ENCODE measurements at regions not wholly inside any gene's neighbourhood (a gene's known extent, or its start where the extent isn't known, plus 50 kb on each side); places are given as distances from the start of the nearest gene placed in this dataset.

- DNase-seq: no peak
Measured at GRCh38 chr3:167188592-167188991, 191.5 kb downstream of the ZBBX start.

- no peak for DNase-seq
Measured at GRCh38 chr3:167187221-167187620, 192.9 kb downstream of the ZBBX start.

GRCh38 chr3:167184511-167184910 lies 195.6 kb downstream of the ZBBX start:
- DNase-seq: no peak

- DNase-seq: no peak
Measured at GRCh38 chr3:167172377-167172776, 207.7 kb downstream of the ZBBX start.

GRCh38 chr3:167167491-167167890 lies 212.6 kb downstream of the ZBBX start:
- DNase-seq: no peak

- DNase-seq: no peak
Measured at GRCh38 chr3:167166594-167167253, 213.4 kb downstream of the ZBBX start.

DNA sequence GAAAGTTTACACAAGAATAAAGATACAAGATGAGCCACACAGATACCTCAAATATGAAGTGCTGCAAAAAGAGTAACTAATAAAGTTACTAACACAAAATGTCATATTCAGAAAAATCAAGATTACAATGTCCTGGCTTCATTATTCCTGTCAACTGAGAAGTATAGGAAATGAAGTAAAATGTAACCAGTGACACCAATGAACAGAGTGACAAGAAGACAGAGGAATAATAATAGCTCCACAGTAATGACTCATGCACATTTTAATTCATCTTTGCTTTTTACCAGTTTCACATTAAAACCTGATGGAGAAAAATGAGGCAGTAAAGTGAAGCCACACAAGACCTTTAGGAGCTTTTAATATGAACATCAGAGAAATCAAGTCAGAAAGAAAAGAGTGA lies 214.1 kb downstream of the ZBBX start:
- DNase-seq: no peak

DNA sequence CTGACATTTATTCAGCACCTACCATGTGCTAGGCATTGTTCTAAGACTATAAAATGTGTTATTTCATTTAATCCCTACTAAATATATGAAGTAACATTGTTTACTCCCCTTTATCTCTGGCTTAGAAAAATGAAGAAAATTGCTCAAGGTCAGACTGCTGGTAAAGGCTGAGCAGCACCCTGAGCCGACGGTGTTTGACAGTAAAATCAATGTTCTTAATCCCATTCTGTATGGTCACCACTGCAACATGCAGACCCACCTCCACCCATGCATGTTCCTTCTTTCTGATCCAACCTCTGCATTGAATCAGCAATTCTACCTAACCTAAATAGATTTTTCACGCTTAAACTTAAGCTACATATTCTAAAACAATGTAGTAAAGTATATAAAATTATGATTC lies 216.5 kb downstream of the ZBBX start:
- DNase-seq: no peak

DNA sequence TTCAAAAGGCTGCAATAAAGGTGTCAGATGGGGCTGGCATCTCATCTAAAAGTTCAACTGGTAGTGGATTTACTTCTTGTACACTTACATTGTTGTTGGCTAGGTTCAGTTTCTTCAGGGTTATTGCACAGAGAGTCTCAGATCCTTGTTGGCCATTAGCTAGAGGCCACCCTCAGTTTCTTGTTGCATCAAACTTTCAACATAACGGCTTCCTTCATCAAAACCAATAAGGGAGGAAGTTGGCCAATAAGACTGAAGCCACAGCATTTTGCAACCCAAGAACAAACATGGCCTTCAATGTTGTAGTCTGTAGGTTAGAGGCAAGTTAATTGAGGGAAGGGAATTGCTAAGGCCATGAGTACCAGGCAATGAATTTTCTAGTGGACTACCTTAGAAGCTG lies 218.0 kb downstream of the ZBBX start:
- DNase-seq: peak; percentile 21 to 47 (median 24)

DNA sequence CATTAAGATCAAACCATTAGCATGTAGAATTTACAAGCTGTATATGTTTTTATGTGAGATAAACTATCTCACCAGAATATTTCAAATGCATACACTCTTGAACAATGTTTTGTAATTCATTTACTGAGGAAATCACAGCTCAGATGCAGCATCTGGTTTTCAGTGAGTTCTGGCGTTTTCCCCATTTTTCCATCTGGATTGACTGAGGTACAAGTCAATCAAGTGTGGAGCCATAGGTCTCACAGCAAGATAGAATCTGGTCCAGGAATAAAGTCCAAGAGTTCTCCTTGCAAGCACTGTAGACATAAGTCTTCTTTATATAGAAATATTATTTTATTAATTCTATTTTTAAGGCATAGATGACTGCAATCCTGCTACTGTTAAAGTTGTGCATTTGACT lies 219.3 kb downstream of the ZBBX start:
- no peak for DNase-seq

GRCh38 chr3:167151636-167152035 lies 228.5 kb downstream of the ZBBX start:
- no peak for DNase-seq

DNA sequence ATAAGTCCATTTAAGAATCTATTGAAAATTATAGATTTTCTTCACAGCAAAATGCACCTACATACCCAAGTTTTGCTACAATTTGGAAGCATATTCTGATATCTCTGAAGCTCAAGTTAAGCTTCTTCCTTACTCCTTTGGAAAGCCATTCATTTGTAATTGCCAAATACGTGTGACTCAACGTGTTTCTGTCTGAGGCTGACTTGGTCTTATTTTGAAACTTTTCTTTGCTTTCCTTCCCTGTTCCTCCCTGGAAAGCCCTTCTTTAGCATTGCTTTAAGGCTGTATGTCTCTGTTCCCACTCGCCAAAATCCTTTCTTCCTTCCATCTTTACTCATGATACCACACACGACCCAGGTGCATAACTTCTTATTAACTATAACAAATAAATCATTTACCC lies 232.0 kb downstream of the ZBBX start:
- DNase-seq: peak; percentile 43 to 71 (median 70)

DNA sequence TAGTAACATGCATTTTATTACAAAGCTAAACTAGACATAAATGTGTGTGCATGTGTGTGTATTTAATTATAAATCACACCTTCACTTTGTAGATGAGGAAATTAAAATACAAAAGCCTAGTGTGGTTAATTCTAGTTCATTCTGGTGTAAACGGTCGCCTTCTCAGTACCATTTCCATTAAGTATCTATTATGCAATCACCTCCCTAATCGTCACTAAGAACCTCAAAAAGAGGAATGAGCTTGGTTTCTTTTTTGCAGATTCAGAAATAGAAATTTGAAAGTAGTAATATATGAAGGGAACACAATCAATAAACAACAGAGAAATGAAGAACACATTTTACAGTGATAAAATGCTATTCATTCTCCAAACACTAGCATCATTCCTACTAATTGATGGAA lies 233.2 kb downstream of the ZBBX start:
- DNase-seq: peak; percentile 35 to 59 (median 50)

GRCh38 chr3:167125612-167126407 lies 254.3 kb downstream of the ZBBX start:
- no peak for DNase-seq

- peak in 1 of 3 donors; percentile 5 for DNase-seq
Measured at GRCh38 chr3:167120828-167121227, 259.3 kb downstream of the ZBBX start.

DNA sequence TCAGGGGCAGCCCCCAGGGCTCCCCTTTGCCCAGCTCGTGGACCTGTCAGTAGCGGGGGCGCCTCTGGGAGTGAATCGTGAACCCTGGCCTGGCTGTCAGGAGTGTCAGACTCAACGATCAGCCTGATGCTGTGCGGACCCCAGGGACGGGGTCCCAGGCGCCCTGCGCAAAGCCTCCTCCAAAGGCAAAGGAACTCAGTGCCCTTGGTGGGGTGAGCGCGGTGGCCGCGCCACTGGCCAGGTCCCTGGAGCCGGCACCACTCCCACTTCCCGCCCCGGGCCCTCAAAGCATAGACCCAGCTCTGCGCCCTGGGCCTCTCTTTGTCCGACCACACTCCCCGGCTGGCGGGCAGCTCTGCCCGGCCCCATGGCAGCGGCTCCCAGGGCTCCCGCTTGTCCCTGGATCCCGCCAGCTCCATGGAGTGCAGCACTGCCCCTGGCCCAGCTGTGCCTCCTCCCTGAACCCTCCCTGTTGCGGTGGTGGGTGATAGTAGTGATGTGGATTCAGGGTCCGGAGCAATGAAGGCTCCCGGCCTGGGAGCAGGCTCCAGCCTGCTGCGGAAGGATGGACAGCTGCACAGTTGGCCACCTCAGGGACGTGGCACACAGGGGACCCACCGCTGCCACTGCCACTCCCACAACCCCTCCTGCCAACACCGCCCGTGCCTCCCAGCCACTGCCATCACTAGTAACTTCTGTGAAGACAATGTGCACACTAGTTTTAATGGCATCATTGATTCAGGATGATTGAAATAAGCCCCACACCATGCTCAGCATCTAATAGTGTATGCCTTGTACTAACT lies 263.8 kb downstream of the ZBBX start:
- no peak for DNase-seq

DNA sequence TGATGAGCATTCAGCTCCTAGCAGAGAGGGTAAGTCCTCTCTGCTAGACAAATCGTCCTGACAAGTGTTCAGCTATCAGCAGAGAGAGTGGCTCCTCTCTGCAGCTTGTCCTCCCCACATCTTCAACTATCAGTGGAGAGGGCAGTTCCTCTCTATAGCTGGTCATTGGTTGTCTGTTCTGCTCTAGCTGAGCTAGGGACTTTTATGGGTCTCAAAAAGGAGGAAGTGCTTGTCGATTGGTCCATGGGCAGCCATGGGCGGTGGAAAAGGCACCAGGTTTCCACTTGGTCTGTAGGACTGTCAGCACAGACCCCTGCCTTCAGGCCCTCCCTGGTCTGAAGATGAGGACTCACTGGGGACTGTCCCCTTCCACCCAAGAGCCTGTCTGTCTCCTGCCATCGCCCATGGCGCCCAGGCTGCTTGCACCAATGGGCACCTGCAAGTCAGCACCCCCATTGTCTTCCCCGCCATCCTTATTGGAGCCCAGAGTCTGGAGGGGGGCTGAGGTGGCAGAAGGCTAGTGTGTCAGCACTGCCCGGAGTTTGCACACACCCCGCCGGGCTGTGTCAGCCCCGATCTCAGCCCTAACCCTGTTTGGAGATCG lies 264.7 kb downstream of the ZBBX start:
- DNase-seq: no peak

GRCh38 chr3:167114619-167115018 lies 265.5 kb downstream of the ZBBX start:
- DNase-seq: no peak

DNA sequence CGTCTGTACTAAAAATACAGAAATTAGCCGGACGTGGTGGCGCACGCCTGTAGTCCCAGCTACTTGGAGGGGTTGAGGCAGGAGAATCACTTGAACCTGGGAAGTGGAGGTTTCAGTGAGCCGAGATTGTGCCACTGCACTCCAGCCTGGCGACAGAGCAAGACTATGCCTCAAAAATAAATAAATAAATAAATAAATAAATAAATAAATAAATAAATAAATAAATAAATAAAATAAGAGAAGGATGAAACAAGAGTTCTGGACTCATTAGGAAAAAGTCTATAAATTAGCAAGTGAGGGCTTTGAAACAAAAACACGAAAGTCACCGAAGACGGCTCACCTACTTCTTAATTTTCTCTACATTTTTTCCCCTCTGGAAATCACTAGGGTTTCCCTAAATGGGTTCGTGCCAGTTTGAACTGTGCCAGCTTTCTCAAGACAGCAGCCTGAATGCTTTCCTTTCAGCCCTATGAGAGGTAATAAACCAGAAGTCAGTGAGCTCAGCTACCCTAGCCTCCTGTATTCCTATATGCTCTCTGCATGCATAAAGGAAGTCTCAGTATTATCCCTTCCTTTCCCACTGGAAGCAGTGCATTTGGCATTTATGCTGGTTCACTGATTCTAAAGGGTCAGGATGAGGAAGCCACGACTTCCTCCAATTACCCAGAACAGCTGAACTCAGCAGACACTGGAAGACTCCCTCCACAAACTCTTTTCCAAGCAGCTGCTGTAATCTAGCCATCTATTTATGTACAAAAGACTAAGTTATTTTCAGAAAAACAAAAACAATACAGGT lies 266.9 kb downstream of the ZBBX start:
- DNase-seq: peak; percentile 4 to 30 (median 19)

DNA sequence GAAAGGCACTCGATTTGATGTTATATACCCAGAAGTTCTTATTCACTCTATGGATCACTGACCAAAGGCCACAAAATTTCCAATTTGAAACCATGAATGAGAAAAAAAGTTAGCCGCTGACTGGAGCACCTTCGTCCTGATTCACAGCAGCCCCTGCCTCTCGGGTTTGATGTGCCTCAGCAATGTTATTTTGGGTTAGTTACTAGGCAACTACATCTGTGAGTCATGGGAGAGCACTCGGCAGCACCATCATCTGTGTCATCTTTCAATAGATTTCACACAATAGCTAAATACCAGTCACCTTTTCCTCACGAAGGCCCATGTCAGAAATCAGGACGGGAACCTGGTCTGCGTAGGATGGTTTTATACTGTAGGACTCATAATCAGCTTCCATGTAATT lies 269.2 kb downstream of the ZBBX start:
- DNase-seq: peak in 1 of 3 donors; percentile 1

GRCh38 chr3:167109746-167110145 lies 270.4 kb downstream of the ZBBX start:
- peak in 2 of 3 donors; percentile 8 to 22 for DNase-seq

DNA sequence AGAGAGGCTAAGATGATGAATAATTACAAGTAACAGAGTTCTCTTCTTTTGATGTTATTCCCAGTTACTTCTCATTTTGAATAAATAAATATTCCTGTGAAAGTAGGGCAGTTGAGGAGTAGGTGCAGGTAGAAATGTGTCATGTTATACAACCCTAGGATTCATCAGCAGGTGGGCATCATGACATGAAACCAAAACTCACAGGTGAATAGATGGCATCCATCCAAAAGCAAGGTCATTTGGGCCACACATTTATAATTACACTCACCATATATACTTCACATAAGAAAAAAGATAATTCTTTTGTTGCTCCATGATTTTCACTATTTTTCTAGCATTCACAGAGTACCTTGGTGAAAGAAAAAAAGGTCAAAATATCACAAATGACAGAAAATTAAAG lies 273.6 kb downstream of the ZBBX start:
- DNase-seq: no peak

Measured in suppressor macrophage treated with lipopolysaccharide for 1 hour (primary cell).